ENCODE measurements at regions not wholly inside any gene's neighbourhood (a gene's known extent, or its start where the extent isn't known, plus 50 kb on each side); places are given as distances from the start of the nearest gene placed in this dataset.
"Not testable (repeated sequence)": the region's sequence is repeated elsewhere in the genome, so short reads cannot be mapped to it uniquely, and the experiment has no call there.

DNA sequence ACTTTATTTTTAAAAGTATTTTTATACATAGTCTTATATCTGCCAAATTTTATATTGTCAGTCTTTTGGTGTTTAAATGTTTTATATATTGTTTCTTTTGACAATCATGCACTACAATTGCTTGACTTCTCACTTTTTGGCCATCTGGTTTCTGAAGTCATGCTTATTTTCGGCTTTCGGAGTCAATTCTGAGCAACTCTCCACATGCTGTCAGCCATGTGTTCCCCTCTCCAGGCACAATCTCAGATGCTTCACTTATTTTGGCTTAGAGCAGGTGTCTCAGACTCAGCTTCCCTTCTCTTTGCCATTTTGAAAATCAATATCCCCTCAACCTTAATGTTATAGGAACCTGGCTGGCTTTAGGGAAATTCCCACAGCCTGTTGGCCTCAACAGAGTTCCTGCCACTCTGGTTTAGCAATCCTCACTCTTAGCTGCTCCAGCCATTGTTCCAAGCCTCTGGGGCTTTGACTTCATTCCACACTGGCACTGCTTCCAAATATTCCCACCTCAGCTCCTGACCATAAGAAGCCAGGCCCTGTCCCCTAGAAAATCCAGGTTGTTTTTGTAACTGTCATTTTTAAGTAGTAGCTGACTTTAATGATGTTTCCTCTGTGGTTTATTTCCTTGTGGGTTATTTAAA, 125.5 kb upstream of the FAR2 start:
- in situ Hi-C loops (cut with HindIII; ENCODE audit: low pct_unique_long_range_greater_than_20kb, low sequenced_read_pairs), result no loop called here
- no peak for DNase-seq (ENCODE audit: low read depth, low spot score)

DNA sequence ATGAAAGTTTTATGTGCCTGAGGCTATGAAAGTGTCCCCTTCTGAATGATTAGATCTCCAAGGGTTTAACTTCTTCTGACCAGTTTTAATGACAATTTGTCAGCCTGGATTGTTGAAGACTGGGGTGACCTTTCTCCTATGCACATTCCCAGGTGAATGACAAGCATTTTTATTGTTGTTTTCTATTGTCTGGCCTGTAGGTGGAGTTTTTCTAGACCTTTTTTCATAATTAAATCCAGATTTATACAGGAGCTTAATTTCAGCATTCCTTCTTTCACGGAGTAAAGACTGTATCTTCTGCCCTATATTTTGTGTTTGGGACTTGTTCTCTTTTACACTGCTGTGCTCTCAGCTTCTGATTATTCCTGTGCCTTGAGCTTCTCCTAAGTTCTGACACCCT, 125.0 kb upstream of the FAR2 start:
- in situ Hi-C loops (cut with HindIII; ENCODE audit: low pct_unique_long_range_greater_than_20kb, low sequenced_read_pairs), result no loop called here
- no peak for DNase-seq (ENCODE audit: low read depth, low spot score)

DNA sequence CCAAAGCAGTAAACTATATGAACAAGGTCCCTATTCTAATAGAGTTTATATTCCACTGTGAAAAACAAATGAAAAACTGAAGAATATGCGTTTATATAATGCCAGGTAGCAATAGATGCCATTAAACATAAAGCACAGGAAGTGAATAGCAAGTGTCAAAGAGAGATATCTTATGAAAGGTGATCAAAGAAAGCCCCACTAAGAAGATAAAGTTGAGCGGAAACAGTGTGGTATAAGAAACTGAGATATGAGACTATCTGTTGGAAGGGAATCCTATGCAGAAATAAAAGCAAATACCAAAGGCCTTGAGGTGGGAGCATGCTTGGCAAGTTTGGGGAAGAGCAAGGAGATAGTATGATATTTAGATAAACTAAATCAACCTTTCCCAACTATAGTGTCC, 123.1 kb upstream of the FAR2 start:
- DNase-seq (ENCODE audit: low read depth, low spot score), result no peak
- in situ Hi-C loops (cut with HindIII; ENCODE audit: low pct_unique_long_range_greater_than_20kb, low sequenced_read_pairs), result no loop called here

DNA sequence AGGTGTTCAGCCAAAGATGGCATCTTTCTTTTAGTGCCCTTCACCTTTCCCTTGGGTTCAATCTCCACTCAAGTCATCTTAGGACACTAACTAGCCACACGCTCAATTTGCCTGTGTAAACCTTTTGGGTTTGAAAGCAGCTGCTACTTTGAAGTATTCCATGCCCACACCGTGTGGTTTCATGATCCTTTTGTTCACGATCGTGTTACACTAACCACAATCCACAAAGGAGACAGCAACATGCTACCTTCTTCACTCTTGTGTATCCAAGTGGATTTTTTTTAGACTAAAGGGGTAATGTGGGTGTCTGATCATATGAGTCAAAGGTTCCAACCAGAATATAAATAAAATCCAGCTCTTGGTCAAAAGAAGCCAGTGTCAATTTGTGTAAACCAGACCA, 122.7 kb upstream of the FAR2 start:
- no peak for DNase-seq (ENCODE audit: low read depth, low spot score)
- in situ Hi-C loops (cut with HindIII; ENCODE audit: low pct_unique_long_range_greater_than_20kb, low sequenced_read_pairs), result no loop called here

DNA sequence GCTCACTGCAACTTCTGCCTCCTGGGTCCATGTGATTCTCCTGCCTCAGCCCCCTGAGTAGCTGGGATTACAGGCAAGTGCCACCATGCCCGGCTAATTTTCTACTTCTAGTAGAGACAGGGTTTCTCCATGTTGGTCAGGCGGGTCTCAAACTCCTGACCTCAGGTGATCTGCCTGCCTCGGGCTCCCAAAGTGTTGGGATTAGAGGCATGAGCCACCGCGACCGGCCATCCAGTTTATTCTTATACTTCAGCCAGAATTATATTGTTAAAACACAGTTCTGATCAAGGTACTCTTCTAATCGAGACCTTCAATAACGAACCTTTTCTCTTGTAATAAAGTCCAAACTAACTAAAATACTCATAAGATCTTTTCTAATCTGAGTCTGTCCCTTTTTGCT, 119.6 kb upstream of the FAR2 start:
- DNase-seq (ENCODE audit: low read depth, low spot score); in situ Hi-C loops (cut with HindIII; ENCODE audit: low pct_unique_long_range_greater_than_20kb, low sequenced_read_pairs): not testable (repeated sequence)

DNA sequence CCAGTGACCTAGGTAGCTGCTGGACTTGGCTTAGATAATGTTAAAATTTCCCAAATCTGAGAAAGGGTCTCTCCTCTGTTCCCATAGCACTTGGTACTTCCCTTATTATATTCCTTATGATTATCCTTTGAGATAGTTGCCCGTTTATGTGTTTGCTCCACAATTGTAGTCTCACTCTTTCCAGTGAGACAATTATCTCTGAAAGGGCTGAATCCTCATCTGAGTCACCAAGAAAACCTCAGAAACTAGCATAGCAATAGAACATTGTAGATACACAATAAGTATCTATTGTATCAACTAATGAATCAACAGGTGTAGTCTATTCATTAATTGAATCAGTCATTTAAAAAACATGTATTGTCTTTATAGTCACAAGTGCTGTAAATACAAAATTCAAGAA, 119.1 kb upstream of the FAR2 start:
- in situ Hi-C loops (cut with HindIII; ENCODE audit: low pct_unique_long_range_greater_than_20kb, low sequenced_read_pairs), result no loop called here
- DNase-seq (ENCODE audit: low read depth, low spot score), result no peak

DNA sequence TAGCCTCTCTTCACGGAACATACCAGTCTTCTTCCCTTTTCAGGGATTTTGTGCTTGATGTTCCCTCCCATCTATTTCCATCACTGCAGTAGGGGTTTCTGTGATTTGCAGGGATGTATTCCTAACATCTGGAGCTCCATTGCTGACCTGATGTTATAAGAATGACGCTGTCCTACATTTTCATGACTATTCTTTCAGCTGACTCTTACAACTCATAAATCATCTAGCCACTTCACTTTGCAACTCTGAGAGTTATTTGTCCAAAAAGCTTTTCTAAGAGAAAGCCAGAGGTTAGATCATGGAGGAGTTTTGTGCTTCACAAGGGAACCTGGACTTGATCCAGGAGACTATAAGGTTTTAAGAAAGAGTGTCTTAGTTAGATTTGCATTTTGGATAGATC, 116.6 kb upstream of the FAR2 start:
- in situ Hi-C loops (cut with HindIII; ENCODE audit: low pct_unique_long_range_greater_than_20kb, low sequenced_read_pairs), result no loop called here
- no peak for DNase-seq (ENCODE audit: low read depth, low spot score)

DNA sequence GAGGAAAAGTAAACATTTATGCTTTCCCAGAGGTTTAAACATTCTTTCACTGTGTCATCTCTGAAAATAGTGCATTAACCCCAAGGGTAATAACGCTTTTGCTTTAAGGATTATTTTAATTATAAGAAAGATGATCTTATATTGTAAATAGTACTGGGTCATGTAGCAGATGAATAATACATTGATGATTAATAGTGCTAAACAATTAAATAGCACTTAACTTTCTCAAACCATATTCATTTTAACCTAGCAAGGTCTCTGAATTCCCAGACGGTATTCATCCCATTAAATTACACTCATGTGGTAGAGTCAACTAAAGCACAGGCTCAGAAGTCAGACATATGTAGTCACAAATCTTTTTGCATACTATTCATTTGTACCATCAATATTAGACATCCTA, 115.6 kb upstream of the FAR2 start:
- in situ Hi-C loops (cut with HindIII; ENCODE audit: low pct_unique_long_range_greater_than_20kb, low sequenced_read_pairs), result no loop called here

DNA sequence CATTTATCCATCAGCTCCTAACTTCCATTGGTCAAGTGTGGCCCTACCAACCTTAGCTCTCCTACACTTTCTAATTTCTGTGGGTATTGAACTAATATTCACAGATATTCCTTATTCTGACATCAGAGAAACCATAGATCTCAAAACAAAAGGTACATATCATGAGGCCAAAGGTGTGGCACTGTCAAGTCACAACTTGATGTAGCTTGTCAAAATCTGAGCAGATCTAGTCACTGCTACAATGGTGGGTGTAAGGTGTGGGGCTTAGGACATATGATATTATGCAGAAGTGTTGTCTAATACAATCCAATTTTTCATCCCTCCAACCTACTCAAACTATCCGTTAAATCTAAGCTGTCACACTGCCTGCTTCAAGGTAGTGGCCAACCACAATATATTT, 114.0 kb upstream of the FAR2 start:
- in situ Hi-C loops (cut with HindIII; ENCODE audit: low pct_unique_long_range_greater_than_20kb, low sequenced_read_pairs), result no loop called here
- no peak for DNase-seq (ENCODE audit: low read depth, low spot score)

More for the DNA sequence above, 115.6 kb upstream of the FAR2 start:
- no peak for DNase-seq (ENCODE audit: low read depth, low spot score)

DNA sequence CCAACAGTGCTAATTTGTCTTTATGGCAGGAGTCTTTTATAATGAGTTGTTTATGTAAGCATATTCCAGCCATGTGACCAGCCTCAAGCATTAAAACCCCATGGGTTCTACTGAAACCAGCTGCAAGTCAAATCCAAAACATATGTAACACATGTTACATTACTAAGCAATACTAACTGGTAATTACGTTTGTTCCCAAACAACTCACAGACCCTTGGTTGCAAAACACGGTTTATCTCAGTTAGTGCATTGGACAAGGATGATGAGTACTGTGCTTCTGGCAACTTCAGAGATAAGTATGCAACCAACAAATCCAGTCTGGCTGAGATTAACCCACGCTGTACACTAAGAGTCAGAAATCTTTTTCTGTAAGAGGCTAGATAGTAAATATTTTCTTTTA, 110.1 kb upstream of the FAR2 start:
- in situ Hi-C loops (cut with HindIII; ENCODE audit: low pct_unique_long_range_greater_than_20kb, low sequenced_read_pairs), result no loop called here
- no peak for DNase-seq (ENCODE audit: low read depth, low spot score)

DNA sequence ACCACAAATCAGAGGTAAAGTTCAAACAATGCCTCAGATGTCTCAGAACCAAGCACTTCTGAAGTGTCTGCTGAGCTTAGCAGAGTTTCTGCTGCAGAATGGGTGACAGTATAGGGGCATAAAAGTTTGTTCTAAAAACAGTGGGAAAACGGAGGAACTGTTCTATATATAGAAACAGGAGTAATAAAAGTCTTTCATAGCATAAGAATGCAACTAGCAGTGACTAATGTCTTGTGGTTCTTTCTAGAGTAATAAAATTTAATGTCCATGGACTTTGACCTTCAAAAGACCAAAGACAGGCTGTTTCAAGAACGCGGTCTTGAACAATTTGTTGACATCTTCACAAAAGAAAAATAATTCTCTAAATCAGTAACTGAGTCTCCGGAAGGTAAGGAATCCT, 107.5 kb upstream of the FAR2 start:
- in situ Hi-C loops (cut with HindIII; ENCODE audit: low pct_unique_long_range_greater_than_20kb, low sequenced_read_pairs), result no loop called here
- DNase-seq (ENCODE audit: low read depth, low spot score), result peak; percentile 58

DNA sequence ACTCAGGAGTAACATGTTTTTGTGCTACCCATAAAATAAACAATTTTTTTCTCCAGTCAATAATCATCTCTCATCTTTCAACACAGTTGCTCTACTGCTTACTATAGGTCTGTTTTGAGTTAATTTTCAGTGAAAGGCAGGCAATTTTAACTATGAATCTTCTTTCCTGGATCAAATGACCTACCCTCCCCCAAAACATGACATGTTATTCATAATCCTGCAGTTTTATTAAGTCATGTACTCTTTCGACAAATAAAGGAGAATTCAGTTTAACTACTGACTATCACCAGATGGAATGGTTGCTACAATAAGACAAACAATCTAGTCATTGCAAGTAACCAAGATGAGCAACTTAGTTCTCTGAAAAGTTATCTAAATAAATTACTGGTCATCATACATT, 106.0 kb upstream of the FAR2 start:
- DNase-seq (ENCODE audit: low read depth, low spot score), result peak; percentile 25
- in situ Hi-C loops (cut with HindIII; ENCODE audit: low pct_unique_long_range_greater_than_20kb, low sequenced_read_pairs), result no loop called here

DNA sequence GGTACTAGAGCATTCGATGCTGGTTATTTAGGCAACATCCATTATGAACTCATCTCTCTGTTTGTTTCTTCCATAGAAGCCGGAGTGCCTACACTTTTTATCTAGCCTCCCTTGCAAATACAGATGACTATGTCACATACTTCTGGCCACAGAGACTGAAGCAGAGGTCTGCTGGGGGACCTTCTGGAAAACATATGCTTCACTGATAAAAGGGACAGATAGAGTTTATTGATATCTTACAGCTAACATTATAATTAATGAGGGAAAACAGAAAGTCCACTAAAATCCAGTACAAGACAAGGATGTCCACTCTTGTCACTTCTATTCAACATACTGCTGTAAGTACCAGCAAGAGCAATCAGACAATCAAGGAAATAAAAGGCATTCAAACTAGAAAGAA, 104.3 kb upstream of the FAR2 start:
- DNase-seq (ENCODE audit: low read depth, low spot score), result no peak
- in situ Hi-C loops (cut with HindIII; ENCODE audit: low pct_unique_long_range_greater_than_20kb, low sequenced_read_pairs), result no loop called here

DNA sequence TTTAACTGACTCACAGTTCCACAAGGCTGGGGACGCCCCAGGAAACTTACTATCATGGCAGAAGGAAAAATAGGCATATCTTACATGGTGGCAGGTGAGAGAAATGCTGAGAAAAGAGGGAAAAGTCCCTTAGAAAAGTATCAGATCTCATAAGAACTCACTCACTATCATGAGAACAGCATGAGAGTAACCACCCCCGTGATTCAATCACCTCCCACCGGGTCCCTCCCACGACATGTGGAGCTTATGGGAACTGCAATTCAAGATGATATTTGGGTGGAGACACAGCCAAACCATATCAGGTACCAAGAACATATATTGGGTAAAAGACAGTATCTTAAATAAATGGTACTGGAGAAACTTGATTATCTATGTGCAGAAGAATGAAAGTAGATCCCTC, 100.3 kb upstream of the FAR2 start:
- no peak for DNase-seq (ENCODE audit: low read depth, low spot score)
- in situ Hi-C loops (cut with HindIII; ENCODE audit: low pct_unique_long_range_greater_than_20kb, low sequenced_read_pairs), result no loop called here

DNA sequence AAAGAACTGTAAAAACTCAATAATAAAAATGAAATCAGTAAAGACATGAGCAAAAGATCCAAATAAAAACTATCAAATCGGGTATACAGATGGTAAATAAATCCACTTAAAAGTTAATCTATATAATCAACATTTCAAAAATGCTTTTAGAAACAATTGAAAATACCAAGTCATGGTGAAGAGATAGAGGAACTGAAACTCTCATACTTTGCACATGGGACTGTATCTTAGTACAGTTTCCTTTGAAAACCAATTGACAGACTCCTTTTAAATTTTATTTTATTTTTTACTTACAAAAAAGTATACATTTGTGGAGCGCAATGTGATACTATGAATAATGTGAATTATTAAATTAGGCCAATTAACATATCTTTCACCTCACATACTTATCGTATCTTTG, 98.6 kb upstream of the FAR2 start:
- in situ Hi-C loops (cut with HindIII; ENCODE audit: low pct_unique_long_range_greater_than_20kb, low sequenced_read_pairs), result no loop called here
- no peak for DNase-seq (ENCODE audit: low read depth, low spot score)

DNA sequence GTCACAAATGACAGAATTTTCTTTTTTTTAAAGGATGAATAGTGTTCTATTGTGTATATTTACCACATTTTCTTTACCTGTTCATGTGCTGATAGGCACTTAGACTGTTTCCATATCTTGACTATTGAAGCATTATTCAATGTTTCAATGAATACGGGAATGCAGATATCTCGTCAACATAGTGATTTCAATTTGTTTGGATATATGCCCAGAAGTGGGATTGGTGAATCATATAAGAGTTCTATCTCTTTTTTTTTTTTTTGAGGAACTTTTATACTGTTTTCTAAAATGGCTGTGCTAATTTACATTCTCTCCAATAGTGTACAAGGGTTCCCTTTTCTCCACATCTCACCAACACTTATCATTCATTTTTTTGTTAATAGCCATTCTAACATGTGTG, 97.9 kb upstream of the FAR2 start:
- in situ Hi-C loops (cut with HindIII; ENCODE audit: low pct_unique_long_range_greater_than_20kb, low sequenced_read_pairs), result no loop called here
- DNase-seq (ENCODE audit: low read depth, low spot score), result no peak

DNA sequence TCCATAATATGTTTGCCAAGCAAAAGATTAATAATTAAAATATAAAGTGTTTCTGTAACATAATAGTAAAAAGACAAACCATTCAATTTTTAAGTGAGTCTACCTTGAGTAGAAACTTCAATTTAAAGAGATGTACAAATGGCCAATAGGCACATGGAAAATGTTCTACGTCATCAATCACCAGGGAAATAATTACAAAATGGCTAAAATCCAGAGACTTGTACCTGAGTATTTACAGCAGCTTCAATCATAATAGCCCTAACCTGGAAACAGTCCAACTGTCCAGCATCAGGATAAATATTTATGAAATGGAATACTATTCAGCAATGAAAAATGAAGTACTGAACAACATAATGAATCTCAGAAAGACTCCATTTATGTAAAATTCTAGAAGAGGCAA, 95.5 kb upstream of the FAR2 start:
- DNase-seq (ENCODE audit: low read depth, low spot score), result peak; percentile 70
- in situ Hi-C loops (cut with HindIII; ENCODE audit: low pct_unique_long_range_greater_than_20kb, low sequenced_read_pairs), result no loop called here

DNA sequence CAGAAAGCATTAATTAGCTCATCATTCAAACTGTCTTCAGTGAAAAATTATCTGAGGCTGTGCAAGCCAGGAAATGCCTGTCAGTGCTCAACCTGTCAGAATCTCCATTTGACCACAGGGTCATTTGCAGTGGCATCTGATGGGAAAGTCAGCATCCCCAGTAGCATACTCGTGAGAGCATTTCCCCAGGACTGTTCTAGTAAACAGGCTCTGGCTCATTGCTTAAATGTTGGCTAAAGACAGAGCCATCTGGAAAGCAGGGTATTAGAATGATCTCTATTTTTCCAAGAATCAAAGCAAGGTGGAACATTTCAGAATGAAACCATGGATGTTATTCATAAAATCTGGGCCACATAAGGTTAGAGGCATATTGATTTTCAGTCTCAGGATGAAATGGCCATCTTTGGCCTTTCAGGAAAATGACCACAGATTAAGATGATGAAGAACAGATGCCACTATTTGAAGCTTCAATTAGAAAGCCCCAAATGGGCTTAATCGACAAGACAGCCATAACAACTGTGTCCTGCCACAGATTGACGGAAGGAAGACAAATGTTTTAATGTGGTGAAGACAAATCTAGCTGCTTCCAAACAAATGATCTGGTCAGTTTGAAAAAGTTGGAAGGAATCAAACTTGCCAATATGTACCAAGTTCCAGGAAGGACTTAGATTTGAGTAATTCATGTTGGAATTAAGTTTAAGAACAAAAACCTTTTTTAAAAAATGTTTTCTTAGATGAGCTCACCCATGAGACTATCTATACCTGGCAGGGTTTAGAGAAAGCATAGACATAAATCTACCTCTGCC, 94.0 kb upstream of the FAR2 start:
- DNase-seq (ENCODE audit: low read depth, low spot score), result no peak
- in situ Hi-C loops (cut with HindIII; ENCODE audit: low pct_unique_long_range_greater_than_20kb, low sequenced_read_pairs), result no loop called here

DNA sequence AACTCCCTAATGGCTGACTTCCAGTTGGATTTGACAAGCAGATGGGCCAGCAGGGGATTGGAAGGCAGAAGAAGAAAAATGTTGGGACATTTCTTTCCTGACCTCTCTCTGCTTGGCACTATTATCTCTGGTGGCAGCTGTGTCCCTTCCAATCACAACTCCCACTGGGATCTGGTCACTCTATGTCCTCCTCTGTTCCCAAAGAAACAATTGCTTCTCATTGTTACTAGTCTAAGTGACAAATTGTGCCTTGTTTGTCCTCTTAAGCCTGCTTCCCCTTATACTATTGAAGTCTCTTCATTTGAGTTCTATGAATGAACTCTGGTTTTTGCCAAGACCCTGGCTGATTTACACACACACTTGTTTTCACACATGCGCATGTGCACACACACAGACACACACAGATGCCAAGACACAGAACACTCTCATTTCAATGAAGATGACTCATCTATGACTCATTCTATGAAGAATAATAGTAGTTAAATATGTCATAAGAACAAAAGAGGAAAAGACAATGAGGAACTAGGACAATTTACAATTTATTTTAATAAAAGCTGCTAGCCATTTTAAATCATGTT, 83.0 kb upstream of the FAR2 start:
- DNase-seq (ENCODE audit: low read depth, low spot score), result peak; percentile 2
- in situ Hi-C loops (cut with HindIII; ENCODE audit: low pct_unique_long_range_greater_than_20kb, low sequenced_read_pairs), result no loop called here
